GM13976 (cell line): ENCODE measurements at regions not wholly inside any gene's neighbourhood (a gene's known extent, or its start where the extent isn't known, plus 50 kb on each side); places are given as distances from the start of the nearest gene placed in this dataset.
"Not testable (repeated sequence)": the region's sequence is repeated elsewhere in the genome, so short reads cannot be mapped to it uniquely, and the experiment has no call there.

Experiments
- DNase-seq: peaks from one replicate; pipeline ENCODE4 v3.0.0; 2012; ENCODE audit warnings: low spot score
- in situ Hi-C: fragments of 300-500 bp; cut with MboI; formaldehyde crosslinking; loops from one replicate; pipeline ENCODE4 v1.12.0; 2022; ENCODE audit warnings: low sequenced_read_pairs, mixed read lengths, inconsistent platforms; ENCODE audit not compliant: unreplicated experiment
- TF ChIP-seq, protein P1 (sequence below): IDR thresholded peaks from 2 replicates; pipeline ENCODE4 v1.5.1; 2012; ENCODE audit warnings: borderline replicate concordance, mild to moderate bottlenecking; ENCODE audit not compliant: insufficient read depth; ENCODE audit errors: extremely low read depth, missing control alignments, control extremely low read depth

DNA sequence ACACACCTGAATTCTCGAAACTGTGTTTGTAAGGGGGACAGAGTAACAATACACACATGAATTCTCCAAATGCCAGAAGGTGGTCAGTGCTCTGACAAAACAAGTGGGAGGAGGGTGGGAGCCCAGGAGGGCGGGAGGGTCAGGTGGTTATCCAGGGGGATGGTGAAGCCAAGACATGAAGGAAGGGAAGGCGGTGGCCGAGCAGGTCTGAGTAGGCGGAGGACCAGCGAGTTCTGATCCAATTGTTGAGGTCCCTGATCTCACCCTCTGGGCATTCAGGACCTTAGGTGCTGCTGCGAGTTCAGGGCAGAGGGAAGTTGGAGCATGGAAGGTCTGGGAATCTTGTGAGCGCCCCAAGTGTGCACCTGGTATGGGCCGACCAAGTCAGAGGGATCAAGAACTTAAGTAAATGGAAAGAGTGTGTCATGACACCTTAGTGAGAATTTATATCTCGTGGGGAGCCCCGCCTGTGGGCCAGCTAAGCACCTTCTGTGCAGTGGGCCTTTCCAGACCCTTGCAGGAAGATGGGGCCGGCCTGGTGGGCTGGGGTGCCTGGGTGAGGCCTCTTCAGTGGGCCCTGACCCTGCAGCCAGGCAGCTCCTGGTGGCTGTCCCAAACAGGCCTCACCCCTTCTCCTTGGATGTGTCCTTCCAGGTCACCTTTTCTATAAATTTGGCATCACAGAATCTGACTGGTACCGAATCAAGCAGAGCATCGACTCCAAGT is 86.1 kb downstream of the NPIPB11 start:
- in situ Hi-C loops = no loop called here
- TF ChIP-seq, protein P1, sequence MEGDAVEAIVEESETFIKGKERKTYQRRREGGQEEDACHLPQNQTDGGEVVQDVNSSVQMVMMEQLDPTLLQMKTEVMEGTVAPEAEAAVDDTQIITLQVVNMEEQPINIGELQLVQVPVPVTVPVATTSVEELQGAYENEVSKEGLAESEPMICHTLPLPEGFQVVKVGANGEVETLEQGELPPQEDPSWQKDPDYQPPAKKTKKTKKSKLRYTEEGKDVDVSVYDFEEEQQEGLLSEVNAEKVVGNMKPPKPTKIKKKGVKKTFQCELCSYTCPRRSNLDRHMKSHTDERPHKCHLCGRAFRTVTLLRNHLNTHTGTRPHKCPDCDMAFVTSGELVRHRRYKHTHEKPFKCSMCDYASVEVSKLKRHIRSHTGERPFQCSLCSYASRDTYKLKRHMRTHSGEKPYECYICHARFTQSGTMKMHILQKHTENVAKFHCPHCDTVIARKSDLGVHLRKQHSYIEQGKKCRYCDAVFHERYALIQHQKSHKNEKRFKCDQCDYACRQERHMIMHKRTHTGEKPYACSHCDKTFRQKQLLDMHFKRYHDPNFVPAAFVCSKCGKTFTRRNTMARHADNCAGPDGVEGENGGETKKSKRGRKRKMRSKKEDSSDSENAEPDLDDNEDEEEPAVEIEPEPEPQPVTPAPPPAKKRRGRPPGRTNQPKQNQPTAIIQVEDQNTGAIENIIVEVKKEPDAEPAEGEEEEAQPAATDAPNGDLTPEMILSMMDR = no peak
- DNase-seq = no peak

DNA sequence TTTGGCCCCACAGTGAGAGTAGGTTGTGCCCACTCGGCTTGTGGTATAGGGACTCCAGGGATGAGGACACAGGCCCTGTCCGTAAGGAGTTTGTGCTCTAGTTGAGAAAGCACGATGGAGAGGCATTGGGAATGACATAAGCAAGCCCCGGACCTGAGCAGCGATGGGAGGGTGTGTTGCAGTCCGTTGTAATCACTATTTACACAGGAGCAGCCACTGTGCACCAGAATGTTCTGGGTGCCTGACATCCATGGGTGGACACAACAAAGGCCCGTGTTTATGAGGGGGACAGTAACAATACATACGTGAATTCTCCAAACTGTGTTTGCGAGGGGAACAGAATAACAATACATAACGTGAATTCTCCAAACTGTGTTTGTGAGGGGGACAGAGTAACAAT is 86.8 kb downstream of the NPIPB11 start:
- no peak for DNase-seq
- TF ChIP-seq, protein P1 = no peak
- in situ Hi-C loops = no loop called here

DNA sequence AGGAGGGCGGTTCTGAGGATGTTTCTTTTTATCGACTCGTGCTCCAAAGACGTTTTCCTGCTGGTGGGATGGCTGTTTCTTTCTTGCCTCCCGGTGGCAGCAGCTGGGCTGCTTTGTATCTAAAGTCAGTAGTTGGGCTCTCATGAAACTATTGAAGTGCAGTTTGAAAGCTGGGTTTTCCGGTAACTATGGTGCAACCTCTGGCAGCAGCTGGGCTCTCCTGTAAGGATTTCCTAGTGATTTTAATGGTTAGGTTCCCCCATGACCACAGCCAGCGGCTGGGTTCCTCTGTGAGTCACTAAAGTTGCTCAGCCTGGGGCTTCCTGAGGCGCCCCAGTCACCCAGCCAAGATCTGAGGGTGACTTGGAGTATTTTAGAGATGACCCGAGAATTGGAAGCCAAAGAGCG is 87.9 kb downstream of the NPIPB11 start:
- in situ Hi-C loops, DNase-seq: not testable (repeated sequence)

DNA sequence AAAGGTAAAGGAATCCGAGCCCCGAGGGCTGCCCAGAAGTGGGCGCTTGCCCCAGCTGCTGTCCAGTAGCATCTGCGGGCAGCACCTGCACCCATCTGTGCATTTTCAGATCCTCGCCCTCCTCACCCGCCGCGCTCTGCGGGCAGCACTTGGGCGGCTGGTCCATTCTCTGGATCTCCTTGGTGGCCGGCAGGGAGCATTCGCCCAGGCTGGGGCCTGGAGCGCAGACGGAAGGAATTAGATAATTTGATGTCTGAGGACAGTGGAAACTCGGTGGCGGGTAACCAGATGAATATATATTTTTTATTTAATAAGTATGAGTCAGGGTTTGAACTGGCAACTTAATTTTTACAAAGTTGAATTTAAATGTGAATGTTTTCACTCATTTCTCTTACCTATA is 88.5 kb downstream of the NPIPB11 start:
- DNase-seq = no peak
- TF ChIP-seq, protein P1 = no peak
- in situ Hi-C loops = no loop called here

DNA sequence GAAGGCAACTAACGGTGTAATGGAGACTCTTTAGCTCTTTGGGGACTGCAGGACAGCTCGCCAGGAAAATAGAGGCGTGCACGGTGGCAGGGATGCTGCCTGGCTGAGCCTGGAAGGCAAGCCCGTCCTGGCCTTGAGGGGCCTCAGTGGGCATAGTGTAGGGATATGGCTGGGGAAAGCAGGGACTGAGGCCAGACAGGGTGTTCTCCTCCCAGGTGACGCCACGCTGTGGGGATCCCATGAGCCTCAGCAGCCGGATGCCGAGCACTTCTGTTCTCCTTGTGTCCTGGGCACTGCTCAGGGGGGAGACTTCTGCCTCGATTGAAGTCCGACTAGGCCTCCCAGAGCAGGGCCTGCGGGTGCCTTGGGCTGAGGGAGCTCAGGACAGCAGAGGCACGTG is 89.2 kb downstream of the NPIPB11 start:
- DNase-seq = no peak
- TF ChIP-seq, protein P1 = no peak
- in situ Hi-C loops = no loop called here

DNA sequence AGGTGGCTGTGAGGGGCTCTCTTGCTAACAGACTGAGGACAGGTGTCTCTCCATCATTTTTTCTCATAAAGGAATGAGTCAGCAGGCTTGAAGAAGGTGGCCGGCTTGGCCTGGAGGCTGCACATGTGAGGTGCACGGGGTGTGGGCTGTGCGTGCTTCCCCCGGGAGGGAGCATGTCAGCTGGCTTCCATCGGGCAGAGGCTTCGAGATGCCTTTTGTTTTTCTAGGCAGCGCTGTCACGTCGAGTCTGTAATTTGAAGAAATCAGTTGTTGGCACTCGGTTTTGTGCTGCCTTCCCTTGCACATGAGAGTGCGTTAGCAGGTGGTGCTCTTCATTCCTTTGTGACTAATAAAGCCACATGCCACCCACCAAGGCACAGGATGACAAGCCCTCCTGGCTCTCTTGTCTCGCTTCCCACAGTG is 89.7 kb downstream of the NPIPB11 start:
- no peak for DNase-seq
- TF ChIP-seq, protein P1 = no peak
- in situ Hi-C loops = no loop called here

DNA sequence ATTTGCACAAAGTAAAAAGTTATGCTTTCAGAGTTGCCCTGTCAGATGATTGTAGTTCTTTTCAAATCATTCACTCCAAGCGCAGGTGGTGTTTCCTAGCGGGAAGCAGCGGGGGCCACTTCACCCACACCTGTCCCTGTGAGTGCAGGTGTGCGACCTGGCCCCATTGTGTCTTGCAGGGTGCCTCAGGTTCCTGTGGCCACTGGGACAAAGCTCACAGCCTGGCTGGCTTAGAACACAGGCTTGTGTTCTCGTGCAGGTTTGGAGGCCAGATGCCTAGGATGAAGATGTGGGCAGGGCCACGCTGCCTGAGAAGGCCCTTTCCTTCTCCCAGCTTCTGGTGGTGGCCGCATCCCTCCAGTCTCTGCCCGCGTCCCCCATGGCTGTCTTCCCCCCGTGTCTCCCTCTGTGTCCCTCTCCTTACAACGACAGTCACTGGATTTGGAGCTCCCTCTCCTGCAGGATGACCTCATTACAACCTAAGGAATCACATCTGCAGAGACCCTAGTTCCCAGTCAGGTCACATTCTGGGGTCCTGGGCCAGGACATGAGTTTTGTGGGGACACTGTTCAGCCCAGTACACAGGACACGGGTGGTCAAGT is 90.5 kb downstream of the NPIPB11 start:
- in situ Hi-C loops = no loop called here
- DNase-seq = no peak
- TF ChIP-seq, protein P1 = no peak
